ENCODE measurements at regions not wholly inside any gene's neighbourhood (a gene's known extent, or its start where the extent isn't known, plus 50 kb on each side); places are given as distances from the start of the nearest gene placed in this dataset.
"Not testable (repeated sequence)": the region's sequence is repeated elsewhere in the genome, so short reads cannot be mapped to it uniquely, and the experiment has no call there.

- no peak for DNase-seq
Measured at GRCh38 chrX:118261151-118261550, 84.8 kb upstream of the WDR44 start.

GRCh38 chrX:118271775-118272174 lies 74.1 kb upstream of the WDR44 start:
- DNase-seq: no peak

GRCh38 chrX:118272242-118272641 lies 73.7 kb upstream of the WDR44 start:
- DNase-seq: no peak

GRCh38 chrX:118286066-118286762 lies 59.7 kb upstream of the WDR44 start:
- no peak for DNase-seq

- not testable (repeated sequence) for DNase-seq
Measured at GRCh38 chrX:118295818-118296217, 50.1 kb upstream of the WDR44 start.

Measured in NCI-H748 treated with DMSO at 0.1 percent for 48 hours (cell line).